ENCODE measurements at regions not wholly inside any gene's neighbourhood (a gene's known extent, or its start where the extent isn't known, plus 50 kb on each side); places are given as distances from the start of the nearest gene placed in this dataset.

GRCh38 chr5:118698774-118699173, 289.6 kb downstream of the DTWD2 start:
- no peak for DNase-seq (ENCODE audit: low read depth)

DNA sequence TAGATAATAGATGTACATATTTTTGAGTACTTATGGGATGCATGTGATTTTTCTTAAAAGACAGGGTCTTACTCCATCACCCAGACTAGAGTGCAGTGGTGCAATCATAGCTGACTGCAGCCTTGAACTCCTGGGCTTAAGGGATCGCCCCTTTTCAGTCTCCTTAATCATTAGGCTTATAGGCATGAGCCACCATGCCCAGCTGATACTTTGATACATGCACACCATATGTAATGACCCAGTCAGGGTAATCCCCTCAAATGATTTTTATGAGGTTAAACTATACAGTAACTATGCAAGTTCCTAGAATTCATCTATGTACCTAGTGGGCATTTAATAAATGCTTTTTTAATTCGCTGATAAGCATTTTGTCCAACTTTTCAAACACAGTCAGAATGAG, 292.3 kb downstream of the DTWD2 start:
- no peak overlapping the region for H3K4me3 ChIP-seq (ENCODE audit: low read depth, low read length)
- no peak for DNase-seq (ENCODE audit: low read depth)
- no peak for TF ChIP-seq CTCF (conservative IDR thresholded peaks at IDR 0.05; ENCODE audit: low read depth, low read length)

More at GRCh38 chr5:118698774-118699173, 289.6 kb downstream of the DTWD2 start:
- no peak overlapping the region for H3K4me3 ChIP-seq (ENCODE audit: low read depth, low read length)
- TF ChIP-seq CTCF (conservative IDR thresholded peaks at IDR 0.05; ENCODE audit: low read depth, low read length), result peak; percentile 34

DNA sequence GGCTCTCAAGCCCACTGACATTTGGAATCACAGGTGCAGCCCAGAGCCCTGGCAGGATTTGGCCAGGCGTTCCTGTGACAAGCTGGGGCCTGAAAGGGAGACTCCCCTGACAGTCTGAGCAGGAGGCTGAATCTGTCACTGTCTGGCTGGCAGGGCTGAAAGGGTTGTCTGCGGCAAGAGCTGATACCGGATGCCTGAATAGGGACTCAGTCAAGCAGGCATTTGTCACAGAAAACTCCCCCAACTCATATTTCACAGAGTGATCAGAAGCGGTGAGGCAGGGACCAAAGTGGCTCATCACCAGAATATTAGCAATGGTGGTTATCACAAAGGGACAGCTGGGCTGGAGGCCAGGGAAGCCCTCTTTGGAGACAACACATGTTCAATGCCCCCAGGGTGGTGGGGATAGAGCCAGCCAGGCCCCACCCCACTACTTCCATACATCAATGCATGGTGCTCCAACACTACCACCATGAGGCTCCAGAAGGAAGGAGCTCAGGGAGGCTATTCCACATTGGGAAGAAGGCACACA, 295.5 kb downstream of the DTWD2 start:
- DNase-seq (ENCODE audit: low read depth), result no peak
- no peak overlapping the region for H3K4me3 ChIP-seq (ENCODE audit: low read depth, low read length)
- no peak for TF ChIP-seq CTCF (conservative IDR thresholded peaks at IDR 0.05; ENCODE audit: low read depth, low read length)

DNA sequence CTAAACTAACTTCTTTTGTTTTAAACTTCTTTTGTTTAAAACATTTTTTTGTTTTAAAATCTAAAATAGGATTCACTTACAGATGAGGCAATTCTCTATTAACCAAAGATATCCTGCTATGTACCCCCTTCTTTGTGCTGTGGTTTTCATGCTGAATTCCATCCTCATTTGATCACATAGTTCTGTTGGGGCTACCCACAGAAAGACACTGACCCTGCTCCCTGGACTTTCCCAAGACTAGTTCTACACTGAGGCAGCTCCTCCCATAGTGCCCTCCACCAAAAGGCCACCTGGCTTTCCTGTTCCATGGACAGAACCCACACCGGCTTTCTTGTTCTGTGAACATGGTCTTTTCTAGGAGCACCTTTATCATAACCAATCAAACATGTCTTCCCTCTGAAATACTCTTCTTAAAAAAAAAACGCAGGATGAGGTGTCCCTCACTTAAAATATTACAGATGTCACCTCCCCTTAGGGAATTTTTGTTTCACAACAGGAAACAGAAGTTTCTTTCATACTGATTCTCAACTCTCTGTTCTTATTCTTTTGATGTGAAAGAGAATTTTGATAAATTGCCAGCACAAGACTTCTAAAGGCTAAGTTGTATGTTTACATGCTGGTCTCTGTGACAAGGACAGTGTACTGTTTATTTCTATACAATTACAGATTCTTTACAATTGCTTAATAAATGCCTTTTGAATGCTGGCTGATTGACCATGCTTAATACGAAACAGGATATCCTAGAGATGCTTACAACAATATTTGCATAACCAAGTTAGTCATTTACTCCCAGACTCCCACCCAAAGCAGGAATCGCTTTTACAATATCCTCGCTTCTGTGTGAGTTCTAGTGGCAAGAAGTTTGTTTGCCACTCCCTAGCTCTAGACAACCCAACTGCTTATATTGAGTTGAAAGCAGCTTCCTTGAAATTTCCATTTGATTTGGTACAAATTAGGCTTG, 300.4 kb downstream of the DTWD2 start:
- no peak for TF ChIP-seq CTCF (conservative IDR thresholded peaks at IDR 0.05; ENCODE audit: low read depth, low read length)
- DNase-seq (ENCODE audit: low read depth), result no peak
- H3K4me3 ChIP-seq (ENCODE audit: low read depth, low read length), result no peak overlapping the region

DNA sequence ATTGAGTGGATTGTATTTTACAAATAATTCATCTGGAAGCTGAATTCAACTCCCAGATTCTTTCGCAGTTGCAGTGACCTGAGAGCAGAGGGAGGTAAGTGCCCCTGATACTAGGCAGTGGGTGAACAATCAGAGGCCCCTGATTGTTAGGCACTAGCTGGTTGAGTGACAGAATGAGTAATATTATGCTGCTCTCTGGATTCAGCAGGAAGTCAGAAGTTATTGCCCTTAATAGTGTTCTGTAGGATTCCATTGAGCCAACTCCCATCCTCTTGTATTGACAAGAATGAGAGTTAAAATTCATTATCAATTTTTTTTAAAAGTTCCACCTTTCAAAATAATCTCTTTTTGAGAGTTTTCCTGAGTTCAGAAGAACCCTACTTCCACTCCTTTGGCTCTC, 301.2 kb downstream of the DTWD2 start:
- no peak overlapping the region for H3K4me3 ChIP-seq (ENCODE audit: low read depth, low read length)
- no peak for DNase-seq (ENCODE audit: low read depth)
- no peak for TF ChIP-seq CTCF (conservative IDR thresholded peaks at IDR 0.05; ENCODE audit: low read depth, low read length)

DNA sequence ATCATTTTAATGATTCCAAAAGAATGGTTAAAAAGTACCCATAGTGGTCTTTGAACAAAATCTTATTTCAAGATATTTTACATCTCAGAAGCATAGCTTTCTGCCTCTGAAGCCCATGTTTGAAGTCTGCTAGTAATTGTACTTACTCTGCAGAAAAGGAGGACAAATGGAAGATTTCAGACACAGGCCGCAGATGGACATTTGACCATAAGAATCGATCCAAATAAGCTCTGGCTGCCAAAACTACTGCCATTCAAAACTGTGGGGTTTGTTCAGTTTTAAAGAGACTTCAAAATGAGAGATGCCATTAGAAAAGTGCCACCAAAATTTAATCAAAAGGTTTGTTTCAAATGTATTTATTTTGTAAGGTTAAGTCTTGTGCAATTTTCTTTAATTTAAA, 306.7 kb downstream of the DTWD2 start:
- no peak for TF ChIP-seq CTCF (conservative IDR thresholded peaks at IDR 0.05; ENCODE audit: low read depth, low read length)
- H3K4me3 ChIP-seq (ENCODE audit: low read depth, low read length), result no peak overlapping the region
- DNase-seq (ENCODE audit: low read depth), result no peak
